H1 (cell line): ENCODE measurements at regions not wholly inside any gene's neighbourhood (a gene's known extent, or its start where the extent isn't known, plus 50 kb on each side); places are given as distances from the start of the nearest gene placed in this dataset.

Source experiments
- CTCF ChIA-PET: fragments of 300-600 bp; sonication (Branson Sonifier 250); formaldehyde crosslinking; loops from one replicate; lab custom pipeline; 2021; ENCODE audit not compliant: partially characterized antibody; lab: Charles Lee
- POLR2A ChIA-PET: fragments of 300-600 bp; sonication (Branson Sonifier 250); formaldehyde crosslinking; loops from one replicate; lab custom pipeline; 2021; ENCODE audit warnings: inconsistent platforms; ENCODE audit not compliant: partially characterized antibody; lab: Charles Lee
- DNase-seq, 2 experiments: peaks; one replicate each; pipeline versions ENCODE4 v3.0.0 to v3.0.0-alpha.2; 2010 to 2022; ENCODE audit warnings: low spot score in 2 of 2, low read depth in 1 of 2, mixed read lengths in 1 of 2
- FAIRE-seq: peaks from 2 replicates; lab custom pipeline; 2011; peaks lifted over from hg19 to GRCh38; lab: Jason Lieb, UNC
- H2AFZ ChIP-seq: 2 replicates; pipeline ENCODE4 v1.8.1; 2012; ENCODE audit warnings: low read length, inconsistent platforms
- H2AK5ac ChIP-seq: 2 replicates; pipeline ENCODE4 v1.6.1; 2013; ENCODE audit warnings: low read depth, low read length
- H2BK120ac ChIP-seq: replicated peaks from 2 replicates; pipeline ENCODE3; 2013; ENCODE audit warnings: low read depth, low read length, inconsistent platforms
- H2BK12ac ChIP-seq: 2 replicates; pipeline ENCODE4 v1.6.1; 2013; ENCODE audit warnings: low read depth, low read length
- H2BK15ac ChIP-seq: 2 replicates; pipeline ENCODE4 v1.6.1; 2013; ENCODE audit warnings: low read length
- H2BK20ac ChIP-seq: 2 replicates; pipeline ENCODE4 v1.6.1; 2013; ENCODE audit warnings: low read length
- H2BK5ac ChIP-seq: 2 replicates; pipeline ENCODE4 v1.6.1; 2013; ENCODE audit warnings: low read depth, low read length
- H3K14ac ChIP-seq: 2 replicates; pipeline ENCODE4 v1.6.1; 2013; ENCODE audit warnings: inconsistent platforms; ENCODE audit not compliant: insufficient read length
- H3K18ac ChIP-seq: 2 replicates; pipeline ENCODE4 v1.6.1; 2013; ENCODE audit warnings: low read length; ENCODE audit errors: extremely low read depth
- H3K23ac ChIP-seq: 2 replicates; pipeline ENCODE4 v1.6.1; 2013; ENCODE audit warnings: inconsistent platforms; ENCODE audit not compliant: insufficient read length
- H3K23me2 ChIP-seq: 2 replicates; pipeline ENCODE4 v1.6.1; 2013; ENCODE audit warnings: low read depth, low read length
- H3K27ac ChIP-seq: 2 replicates; pipeline ENCODE4 v1.6.1; 2011; ENCODE audit warnings: low read depth, low read length, inconsistent platforms
- H3K27me3 ChIP-seq, 4 experiments: replicated peaks in 1 of 4; 1 replicate in 1 of 4; 2 replicates in 3 of 4; pipeline versions ENCODE4 v1.6.1 to v1.8.1; 2011 to 2013; ENCODE audit warnings: low read length in 3 of 4, mild to moderate bottlenecking in 3 of 4, inconsistent platforms in 2 of 4, mixed read lengths in 2 of 4, moderate library complexity in 1 of 4; ENCODE audit not compliant: control insufficient read depth in 3 of 4, insufficient read depth in 3 of 4; ENCODE audit errors: extremely low read depth in 1 of 4
- H3K36me3 ChIP-seq, 4 experiments: 2 replicates each; pipeline versions ENCODE4 v1.6.1 to v1.8.1; 2011 to 2013; ENCODE audit warnings: mild to moderate bottlenecking in 4 of 4, low read length in 3 of 4, moderate library complexity in 2 of 4, control low read depth in 1 of 4, inconsistent platforms in 1 of 4; ENCODE audit not compliant: insufficient read depth in 4 of 4, control insufficient read depth in 2 of 4
- H3K4ac ChIP-seq: replicated peaks from 2 replicates; pipeline ENCODE3; 2013; ENCODE audit warnings: low read length, low read depth, mixed read lengths, inconsistent platforms; ENCODE audit not compliant: insufficient read length
- H3K4me1 ChIP-seq, 4 experiments: replicated peaks in 1 of 4; 1 replicate in 1 of 4; 2 replicates in 3 of 4; pipeline versions ENCODE4 v1.6.1 to v1.8.1; 2011 to 2013; ENCODE audit warnings: low read length in 3 of 4, inconsistent platforms in 2 of 4, mixed read lengths in 1 of 4; ENCODE audit not compliant: insufficient read depth in 4 of 4, control insufficient read depth in 3 of 4
- H3K4me2 ChIP-seq, 2 experiments: 2 replicates each; pipeline versions ENCODE4 v1.6.1 to v1.8.1; 2011 to 2013; ENCODE audit warnings: low read depth in 2 of 2, low read length in 2 of 2, control low read depth in 1 of 2, inconsistent platforms in 1 of 2, mild to moderate bottlenecking in 1 of 2; ENCODE audit not compliant: insufficient read depth in 1 of 2
- H3K4me3 ChIP-seq, 4 experiments: fragments of 200-600, 300-600 bp in 1 of 4; sonication (generic), shearing (Covaris generic), sonication (Bioruptor Twin) in 1 of 4; 2 replicates each; pipeline versions ENCODE4 v1.5.1 to v1.8.1; 2011 to 2016; ENCODE audit warnings: low read length in 4 of 4, low read depth in 3 of 4, control low read depth in 2 of 4, inconsistent platforms in 2 of 4, mild to moderate bottlenecking in 2 of 4, mixed read lengths in 1 of 4, moderate library complexity in 1 of 4; ENCODE audit not compliant: insufficient read depth in 2 of 4; ENCODE audit errors: extremely low read depth in 1 of 4
- H3K56ac ChIP-seq: replicated peaks from 2 replicates; pipeline ENCODE3; 2013; ENCODE audit warnings: low read depth, mild to moderate bottlenecking, mixed read lengths, low read length, inconsistent platforms; ENCODE audit not compliant: insufficient read length
- H3K79me1 ChIP-seq: 2 replicates; pipeline ENCODE4 v1.6.1; 2013; ENCODE audit warnings: low read depth, low read length, control low read depth
- H3K79me2 ChIP-seq, 2 experiments: 2 replicates each; pipeline versions ENCODE4 v1.6.1 to v1.8.1; 2012 to 2013; ENCODE audit warnings: low read length in 2 of 2, mild to moderate bottlenecking in 2 of 2, inconsistent platforms in 1 of 2; ENCODE audit not compliant: insufficient read depth in 2 of 2, control insufficient read depth in 1 of 2
- H3K9ac ChIP-seq, 4 experiments: replicated peaks in 1 of 4; 1 replicate in 1 of 4; 2 replicates in 3 of 4; pipeline versions ENCODE4 v1.6.1 to v1.8.1; 2011 to 2013; ENCODE audit warnings: low read depth in 3 of 4, low read length in 3 of 4, control low read depth in 2 of 4, mild to moderate bottlenecking in 2 of 4, moderate library complexity in 2 of 4, inconsistent platforms in 1 of 4; ENCODE audit errors: extremely low read depth in 1 of 4
- H3K9me3 ChIP-seq, 2 experiments: 2 replicates each; pipeline versions ENCODE4 v1.6.1 to v1.8.1; 2012 to 2013; ENCODE audit warnings: mild to moderate bottlenecking in 2 of 2, moderate library complexity in 2 of 2, control low read depth in 1 of 2, inconsistent platforms in 1 of 2, low read depth in 1 of 2, low read length in 1 of 2, mixed read lengths in 1 of 2; ENCODE audit not compliant: insufficient read depth in 2 of 2
- H4K20me1 ChIP-seq, 2 experiments: replicated peaks in 1 of 2; 2 replicates each; pipeline versions ENCODE3 to v1.8.1; 2011 to 2013; ENCODE audit warnings: inconsistent platforms in 2 of 2, low read length in 2 of 2, mild to moderate bottlenecking in 1 of 2; ENCODE audit not compliant: insufficient read depth in 2 of 2, control insufficient read depth in 1 of 2
- H4K5ac ChIP-seq: 2 replicates; pipeline ENCODE4 v1.6.1; 2013; ENCODE audit warnings: low read length, low read depth, mixed read lengths, inconsistent platforms; ENCODE audit not compliant: insufficient read length
- H4K8ac ChIP-seq: 2 replicates; pipeline ENCODE4 v1.8.0; 2013; ENCODE audit warnings: mild to moderate bottlenecking, moderate library complexity, low read length, inconsistent platforms; ENCODE audit not compliant: insufficient read depth; ENCODE audit errors: extremely low read depth
- H4K91ac ChIP-seq: replicated peaks from 2 replicates; pipeline ENCODE3; 2013; ENCODE audit warnings: low read length, mixed read lengths, inconsistent platforms; ENCODE audit not compliant: insufficient read length
- BACH1 ChIP-seq: IDR thresholded peaks from 2 replicates; pipeline ENCODE4 v1.6.1; 2012; ENCODE audit warnings: low read length, improper control_type of control experiment
- CHD2 ChIP-seq: IDR thresholded peaks from 2 replicates; pipeline ENCODE4 v1.6.1; 2012; ENCODE audit warnings: low read length, improper control_type of control experiment
- EP300 ChIP-seq, 2 experiments: IDR thresholded peaks; 1 replicate in 1 of 2; 2 replicates in 1 of 2; pipeline ENCODE4 v1.6.1; 2011 to 2012; ENCODE audit warnings: low read depth in 2 of 2, low read length in 2 of 2, mild to moderate bottlenecking in 2 of 2, borderline replicate concordance in 1 of 2, inconsistent platforms in 1 of 2, moderate library complexity in 1 of 2
- MAFK ChIP-seq: IDR thresholded peaks from 2 replicates; pipeline ENCODE4 v1.6.1; 2012; ENCODE audit warnings: low read depth, mild to moderate bottlenecking, improper control_type of control experiment, low read length
- NANOG ChIP-seq: IDR thresholded peaks from 2 replicates; pipeline ENCODE4 v1.6.1; 2011; ENCODE audit warnings: low read length, low read depth, mild to moderate bottlenecking, inconsistent platforms; ENCODE audit not compliant: insufficient read depth, poor library complexity, severe bottlenecking
- POLR2AphosphoS5 ChIP-seq: IDR thresholded peaks from 2 replicates; pipeline ENCODE4 v1.6.1; 2011; ENCODE audit warnings: low read depth, low read length
- POU5F1 ChIP-seq: IDR thresholded peaks from 2 replicates; pipeline ENCODE4 v1.6.1; 2011; ENCODE audit warnings: low read depth, mild to moderate bottlenecking, low read length, moderate library complexity
- RFX5 ChIP-seq: IDR thresholded peaks from 2 replicates; pipeline ENCODE4 v1.6.1; 2011; ENCODE audit warnings: low read depth, low read length, improper control_type of control experiment, borderline replicate concordance
- TAF7 ChIP-seq: optimal IDR thresholded peaks from 2 replicates; pipeline ENCODE3; 2011; ENCODE audit warnings: low read depth, mild to moderate bottlenecking, inconsistent platforms, low read length, moderate library complexity, borderline replicate concordance
- TCF12 ChIP-seq: IDR thresholded peaks from 2 replicates; pipeline ENCODE4 v1.6.1; 2011; ENCODE audit warnings: low read depth, mild to moderate bottlenecking, low read length
- USF2 ChIP-seq: IDR thresholded peaks from 2 replicates; pipeline ENCODE4 v1.6.1; 2011; ENCODE audit warnings: low read length, improper control_type of control experiment
- WGBS, 2 experiments: shearing (Covaris generic) in 1 of 2; methylation state at CpG; one replicate each; pipeline versions ENCODE4 v1.1.6 to v1.1.7; 2013 to 2015; ENCODE audit warnings: low lambda C conversion rate in 2 of 2, mixed read lengths in 2 of 2, inconsistent platforms in 1 of 2, low coverage in 1 of 2, missing lambda C conversion rate in 1 of 2; ENCODE audit not compliant: insufficient replicate concordance in 2 of 2, insufficient coverage in 1 of 2, insufficient read length in 1 of 2; ENCODE audit errors: extremely low coverage in 1 of 2, missing lambda C conversion rate in 1 of 2; 5-methylcytosine and 5-hydroxymethylcytosine counted together

DNA sequence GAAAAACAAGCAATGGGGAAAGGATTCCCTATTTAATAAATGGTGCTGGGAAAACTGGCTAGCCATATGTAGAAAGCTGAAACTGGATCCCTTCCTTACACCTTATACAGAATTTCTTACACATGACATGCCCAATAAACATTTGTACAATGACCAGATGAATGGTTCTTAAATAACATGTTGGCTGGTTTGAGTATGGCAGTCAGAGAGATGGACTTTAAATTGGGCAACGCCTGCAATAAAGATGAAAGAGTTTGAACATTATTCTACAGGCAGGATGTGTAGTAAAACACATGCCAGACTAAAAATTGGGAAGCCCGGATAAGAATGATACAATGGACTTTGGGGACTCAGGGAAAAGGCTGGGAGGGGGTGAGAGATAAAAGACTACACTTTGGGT lies 360.6 kb upstream of the KITLG start:
- no peak overlapping the region for H3K27ac ChIP-seq
- ChIA-PET CTCF (no interaction called here), POLR2A (no interaction called here)
- no peak overlapping the region for H3K18ac ChIP-seq
- no peaks in the 10 kb centered on the region for H3K9me3 ChIP-seq
- no peak for FAIRE-seq
- 83% methylated on average over 2 of the region's 2 CpGs; no CpG with 5 or more reads in 1 of the 2 experiments for WGBS, 2 experiments
- DNase-seq, result no peak
- H2BK5ac ChIP-seq, result no peak overlapping the region
- H3K4me1 ChIP-seq, result no peaks in the 10 kb centered on the region
- H3K27me3 ChIP-seq, result no peaks in the 10 kb centered on the region; a peak in 1 of 7 replicates
- no peak overlapping the region for H3K4ac ChIP-seq
- H3K14ac ChIP-seq, result no peak overlapping the region
- H4K91ac ChIP-seq, result no peak overlapping the region
- no peak overlapping the region for H3K4me2 ChIP-seq
- no peak overlapping the region for H3K56ac ChIP-seq
- H4K8ac ChIP-seq, result no peak overlapping the region
- H4K5ac ChIP-seq, result no peak overlapping the region
- H2BK120ac ChIP-seq, result no peak overlapping the region
- H3K23me2 ChIP-seq, result no peaks in the 10 kb centered on the region
- no peak overlapping the region for H2AK5ac ChIP-seq
- no peak overlapping the region for H3K23ac ChIP-seq
- H2BK12ac ChIP-seq, result no peak overlapping the region
- H2AFZ ChIP-seq, result no peak overlapping the region
- no peak overlapping the region for H2BK15ac ChIP-seq
- no peaks in the 10 kb centered on the region for H3K36me3 ChIP-seq
- no peak overlapping the region for H3K9ac ChIP-seq
- no peaks in the 10 kb centered on the region for H3K79me2 ChIP-seq
- H2BK20ac ChIP-seq, result no peak overlapping the region
- no peaks in the 10 kb centered on the region for H3K79me1 ChIP-seq
- H4K20me1 ChIP-seq, result no peaks in the 10 kb centered on the region
- H3K4me3 ChIP-seq, result no peak overlapping the region
- no peak for TF ChIP-seq RFX5
- no peak for TF ChIP-seq MAFK
- no peak for TF ChIP-seq TCF12
- TF ChIP-seq EP300 (IDR thresholded peaks at IDR 0.05; ENCODE audit: borderline replicate concordance in 1 of 2, low read depth in 2 of 2, low read length in 2 of 2), result no peak
- TF ChIP-seq USF2, result no peak
- TF ChIP-seq POLR2AphosphoS5, result no peak
- no peak for TF ChIP-seq NANOG
- no peak for TF ChIP-seq TAF7
- no peak for TF ChIP-seq POU5F1
- TF ChIP-seq BACH1, result no peak
- no peak for TF ChIP-seq CHD2
